Posterior cingulate gyrus (tissue), 11 donors: ENCODE measurements at regions not wholly inside any gene's neighbourhood (a gene's known extent, or its start where the extent isn't known, plus 50 kb on each side); places are given as distances from the start of the nearest gene placed in this dataset.

Experiments
- DNase-seq, 10 donors: peaks; one replicate each; pipeline versions ENCODE4 v3.0.0 to v3.0.0-alpha.2; 2020 to 2021; ENCODE audit warnings: mixed read lengths in 3 of 10
- intact Hi-C: fragments of 100-400 bp; cut with DNase I; formaldehyde crosslinking; loops from one replicate; pipeline ENCODE4 v1.15.1; 2023

GRCh38 chr3:192077795-192078497 lies 617.0 kb downstream of the PYDC2 start:
- intact Hi-C loops = no loop called here

GRCh38 chr3:192079098-192079497 lies 618.1 kb downstream of the PYDC2 start:
- intact Hi-C loops = no loop called here
- no peak for DNase-seq

More at GRCh38 chr3:192077795-192078497, 617.0 kb downstream of the PYDC2 start:
- no peak for DNase-seq

GRCh38 chr3:192080336-192080735 lies 619.4 kb downstream of the PYDC2 start:
- intact Hi-C loops = no loop called here
- DNase-seq = no peak

- intact Hi-C loops = no loop called here
- no peak for DNase-seq
Measured at GRCh38 chr3:192082730-192083660, 622.0 kb downstream of the PYDC2 start.
